Prostate gland (tissue), 2 donors: ENCODE measurements at regions not wholly inside any gene's neighbourhood (a gene's known extent, or its start where the extent isn't known, plus 50 kb on each side); places are given as distances from the start of the nearest gene placed in this dataset.
"Not testable (repeated sequence)": the region's sequence is repeated elsewhere in the genome, so short reads cannot be mapped to it uniquely, and the experiment has no call there.

ENCODE experiments used
- CTCF ChIP-seq, 4 experiments: fragments of 200-600 bp in 2 of 4; fragments of 450-650 bp in 2 of 4; sonication (generic) in 2 of 4; IDR thresholded peaks; 1 replicate in 3 of 4; 2 replicates in 1 of 4; pipeline ENCODE4 v1.5.1; 2016 to 2019; ENCODE audit warnings: antibody characterized with exemption in 4 of 4, mild to moderate bottlenecking in 2 of 4, moderate library complexity in 2 of 4
- POLR2A ChIP-seq: fragments of 450-650 bp; IDR thresholded peaks from one replicate; pipeline ENCODE4 v1.6.1; 2016; ENCODE audit warnings: antibody characterized with exemption, mild to moderate bottlenecking

GRCh38 chr2:111378348-111378747 lies 257.6 kb downstream of the BCL2L11 start:
- not testable (repeated sequence) for TF ChIP-seq CTCF (IDR thresholded peaks at IDR 0.05); POLR2A
